HCT116 (cell line): ENCODE measurements at regions not wholly inside any gene's neighbourhood (a gene's known extent, or its start where the extent isn't known, plus 50 kb on each side); places are given as distances from the start of the nearest gene placed in this dataset.

Source experiments
- ATAC-seq: fragments of 200-7000 bp; cut with Tn5 transposase; 2 replicates; pipeline ENCODE4 v1.9.1; 2020; ENCODE audit warnings: mild to moderate bottlenecking, moderate library complexity
- BruUV-seq: library from RNA; stranded (reverse); fragments of 400-500 nt; replicated peaks from 2 replicates; lab custom pipeline; 2021; lab: Mats Ljungman, UMichigan
- CTCF ChIA-PET: fragments of 300-600 bp; sonication (Branson Sonifier 250); formaldehyde crosslinking; loops from one replicate; lab custom pipeline; 2021; ENCODE audit warnings: antibody characterized with exemption; lab: Charles Lee
- POLR2A ChIA-PET: fragments of 300-600, 350-600 bp; sonication (Branson Sonifier 250); formaldehyde crosslinking; loops from one replicate; lab custom pipeline; 2021; ENCODE audit warnings: antibody characterized with exemption; lab: Charles Lee
- RAD21 ChIA-PET, 2 experiments: fragments of 300-600 bp; sonication (Branson Sonifier 250); formaldehyde crosslinking; loops; one replicate each; lab custom pipeline; 2023; ENCODE audit warnings: low total read pairs in 2 of 2; ENCODE audit not compliant: uncharacterized antibody in 2 of 2, unreplicated experiment in 2 of 2, low non-redundant PET in 1 of 2; lab: Charles Lee
- DNase-seq: peaks from one replicate; pipeline ENCODE4 v3.0.0-alpha.2; 2010; ENCODE audit warnings: low read depth, low spot score
- H2AFZ ChIP-seq: fragments of 200-600 bp; shearing (Covaris generic), sonication (generic); 2 replicates; pipeline ENCODE4 v1.6.1; 2017; ENCODE audit warnings: low read depth, mixed run types, mixed read lengths, antibody characterized with exemption, low read length; ENCODE audit not compliant: poor library complexity, severe bottlenecking
- H3K27ac ChIP-seq: 2 replicates; pipeline ENCODE4 v1.5.1; 2012; ENCODE audit warnings: low read depth, low read length
- H3K27me3 ChIP-seq: fragments of 200-600 bp; sonication (generic); 2 replicates; pipeline ENCODE4 v1.6.1; 2016; ENCODE audit warnings: mixed run types, low read length, mixed read lengths; ENCODE audit not compliant: insufficient read depth
- H3K36me3 ChIP-seq, 2 experiments: fragments of 200-500 bp in 1 of 2; fragments of 200-600 bp in 1 of 2; sonication (Bioruptor generic) in 1 of 2; sonication (generic) in 1 of 2; 2 replicates each; pipeline versions ENCODE4 v1.5.1 to v1.6.1; 2014 to 2016; ENCODE audit warnings: low read length in 2 of 2, inconsistent platforms in 1 of 2, mixed read lengths in 1 of 2, mixed run types in 1 of 2; ENCODE audit not compliant: insufficient read depth in 2 of 2, control insufficient read depth in 1 of 2
- H3K4me1 ChIP-seq, 2 experiments: fragments of 200-600 bp in 1 of 2; sonication (generic) in 1 of 2; 2 replicates each; pipeline versions ENCODE4 v1.5.1 to v1.6.1; 2012 to 2017; ENCODE audit warnings: low read length in 2 of 2, inconsistent platforms in 1 of 2, mild to moderate bottlenecking in 1 of 2, mixed read lengths in 1 of 2, mixed run types in 1 of 2, moderate library complexity in 1 of 2; ENCODE audit not compliant: insufficient read depth in 2 of 2, control insufficient read depth in 1 of 2
- H3K4me2 ChIP-seq: fragments of 200-600 bp; sonication (generic); 2 replicates; pipeline ENCODE4 v1.6.1; 2017; ENCODE audit warnings: mixed run types, low read length, mixed read lengths
- H3K4me3 ChIP-seq, 2 experiments: fragments of 200-600 bp in 1 of 2; sonication (generic) in 1 of 2; replicated peaks in 1 of 2; 2 replicates each; pipeline ENCODE4 v1.5.1; 2011 to 2016; ENCODE audit warnings: low read length in 2 of 2, control low read depth in 1 of 2, low read depth in 1 of 2, mild to moderate bottlenecking in 1 of 2, mixed read lengths in 1 of 2, mixed run types in 1 of 2
- H3K79me2 ChIP-seq: fragments of 200-600 bp; sonication (generic); 2 replicates; pipeline ENCODE4 v1.6.1; 2017; ENCODE audit warnings: mild to moderate bottlenecking, mixed run types, low read length, moderate library complexity, mixed read lengths; ENCODE audit not compliant: insufficient read depth
- H3K9ac ChIP-seq: fragments of 200-600 bp; sonication (generic); 2 replicates; pipeline ENCODE4 v1.6.1; 2016; ENCODE audit warnings: low read length, mixed read lengths
- H3K9me2 ChIP-seq: fragments of 200-600 bp; sonication (generic), shearing (Covaris generic); 2 replicates; pipeline ENCODE4 v1.6.1; 2017; ENCODE audit warnings: mixed run types, mild to moderate bottlenecking, moderate library complexity; ENCODE audit not compliant: insufficient read depth
- H3K9me3 ChIP-seq, 2 experiments: fragments of 200-500 bp in 1 of 2; fragments of 200-600 bp in 1 of 2; sonication (Bioruptor generic) in 1 of 2; sonication (generic) in 1 of 2; 2 replicates each; pipeline ENCODE4 v1.6.1; 2014 to 2017; ENCODE audit warnings: low read length in 2 of 2, mixed read lengths in 2 of 2, inconsistent platforms in 1 of 2, low read depth in 1 of 2, mild to moderate bottlenecking in 1 of 2, mixed run types in 1 of 2, moderate library complexity in 1 of 2; ENCODE audit not compliant: control insufficient read depth in 1 of 2, insufficient read depth in 1 of 2
- H4K20me1 ChIP-seq: fragments of 200-600 bp; sonication (generic), shearing (Covaris generic); 2 replicates; pipeline ENCODE4 v1.6.1; 2017; ENCODE audit warnings: mixed run types, mild to moderate bottlenecking, moderate library complexity; ENCODE audit not compliant: insufficient read depth
- CTCF ChIP-seq, 3 experiments: fragments of 200-600 bp in 1 of 3; sonication (generic) in 1 of 3; IDR thresholded peaks in 2 of 3; conservative IDR thresholded peaks in 1 of 3; 2 replicates each; pipeline ENCODE4 v1.5.1; 2012 to 2017; ENCODE audit warnings: low read depth in 2 of 3, low read length in 2 of 3, antibody characterized with exemption in 1 of 3, borderline replicate concordance in 1 of 3, control low read depth in 1 of 3, mild to moderate bottlenecking in 1 of 3, mixed read lengths in 1 of 3, mixed run types in 1 of 3, moderate library complexity in 1 of 3; ENCODE audit not compliant: insufficient read depth in 1 of 3
- ELF1 ChIP-seq: IDR thresholded peaks from 2 replicates; pipeline ENCODE4 v1.6.1; 2012; ENCODE audit warnings: low read depth, borderline replicate concordance
- EZH2 ChIP-seq: fragments of 200-600 bp; sonication (generic); IDR thresholded peaks from 2 replicates; pipeline ENCODE4 v1.6.1; 2017; ENCODE audit warnings: antibody characterized with exemption, mixed run types
- EZH2phosphoT487 ChIP-seq: fragments of 200-600 bp; IDR thresholded peaks from 2 replicates; pipeline ENCODE4 v1.6.1; 2018; ENCODE audit warnings: antibody characterized with exemption, borderline replicate concordance
- FOSL1 ChIP-seq: IDR thresholded peaks from 2 replicates; pipeline ENCODE4 v1.6.1; 2012; ENCODE audit warnings: low read depth
- POLR2AphosphoS5 ChIP-seq: IDR thresholded peaks from 2 replicates; pipeline ENCODE4 v1.6.1; 2011; ENCODE audit warnings: mild to moderate bottlenecking, low read depth, low read length, moderate library complexity
- YY1 ChIP-seq: IDR thresholded peaks from 2 replicates; pipeline ENCODE4 v1.6.1; 2011; ENCODE audit warnings: low read length, low read depth, moderate library complexity, mild to moderate bottlenecking; ENCODE audit not compliant: insufficient replicate concordance; ENCODE audit errors: extremely low read depth
- ZNF274 ChIP-seq: fragments of 200-500 bp; sonication (Bioruptor generic); IDR thresholded peaks from 2 replicates; pipeline ENCODE4 v1.6.1; 2014; ENCODE audit warnings: mild to moderate bottlenecking, low read depth, low read length, inconsistent platforms
- intact Hi-C: fragments of 100-400 bp; cut with micrococcal nuclease; formaldehyde crosslinking; loops from 2 replicates; pipeline ENCODE4 v1.10.0; 2022
- TF ChIP-seq, protein P1 (sequence below): IDR thresholded peaks from 2 replicates; pipeline ENCODE4 v1.6.1; 2012

DNA sequence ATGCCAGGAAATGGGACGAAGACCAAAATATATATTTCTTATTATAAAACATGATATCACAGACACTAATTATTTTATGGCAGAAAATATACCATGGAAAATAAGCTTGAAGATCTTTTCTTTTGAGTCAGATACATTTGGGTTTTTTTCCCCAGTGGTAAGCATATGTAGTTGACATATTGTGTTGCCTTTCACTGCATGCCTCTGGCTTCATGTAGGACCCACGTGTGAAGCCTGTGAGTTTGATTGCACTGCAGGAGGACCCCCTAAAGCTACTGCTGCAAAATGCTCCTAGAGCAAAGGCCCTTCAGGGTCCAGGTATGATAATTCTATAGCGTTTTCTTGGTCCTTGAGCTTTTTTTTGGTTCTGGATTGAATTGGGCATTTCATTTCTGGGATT is 190.7 kb upstream of the KIRREL3 start:
- ChIA-PET CTCF (no interaction called here), POLR2A (no interaction called here), RAD21 (no interaction called here)
- Histone ChIP-seq H3K27me3 (no peaks in the 10 kb centered on the region), H3K79me2 (no peaks in the 10 kb centered on the region), H3K9ac (no peak overlapping the region), H4K20me1 (no peaks in the 10 kb centered on the region), H3K9me3 (peaks cover 7 to 21% of the 10 kb centered on the region in 2 experiments; a peak in 2 of 4 replicates), H3K4me1 (no peaks in the 10 kb centered on the region), H3K36me3 (no peaks in the 10 kb centered on the region), H3K9me2 (no peaks in the 10 kb centered on the region), H3K27ac (no peak overlapping the region), H3K4me2 (no peak overlapping the region), H2AFZ (no peak overlapping the region), H3K4me3 (no peak overlapping the region)
- no peak for DNase-seq
- BruUV-seq: no TSS peak
- ATAC-seq: no peak
- intact Hi-C loops: no loop called here
- TF ChIP-seq POLR2AphosphoS5: no peak
- TF ChIP-seq, protein P1, sequence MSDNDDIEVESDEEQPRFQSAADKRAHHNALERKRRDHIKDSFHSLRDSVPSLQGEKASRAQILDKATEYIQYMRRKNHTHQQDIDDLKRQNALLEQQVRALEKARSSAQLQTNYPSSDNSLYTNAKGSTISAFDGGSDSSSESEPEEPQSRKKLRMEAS: no peak
- TF ChIP-seq YY1: no peak
- no peak for TF ChIP-seq ZNF274
- TF ChIP-seq FOSL1: no peak
- TF ChIP-seq ELF1: no peak
- TF ChIP-seq EZH2phosphoT487: no peak
- TF ChIP-seq CTCF (IDR thresholded peaks at IDR 0.05 in 2 of 3, conservative IDR thresholded peaks at IDR 0.05 in 1 of 3; ENCODE audit: borderline replicate concordance in 1 of 3, insufficient read depth in 1 of 3, low read depth in 2 of 3, low read length in 2 of 3): no peak
- no peak for TF ChIP-seq EZH2
